GM19043 (cell line): ENCODE measurements at regions not wholly inside any gene's neighbourhood (a gene's known extent, or its start where the extent isn't known, plus 50 kb on each side); places are given as distances from the start of the nearest gene placed in this dataset.

Source experiments
- ATAC-seq: cut with Tn5 transposase; IDR thresholded peaks from one replicate; pipeline ENCODE4 v1.9.1; 2021; ENCODE audit warnings: low read depth; ENCODE audit not compliant: unreplicated experiment

GRCh38 chr22:48055827-48056226 lies 1293.4 kb downstream of the TBC1D22A start:
- no peak for ATAC-seq

- ATAC-seq, result no peak
These were observed 1292.7 kb downstream of the TBC1D22A start for GRCh38 chr22:48055185-48055584.

GRCh38 chr22:48054596-48054995 lies 1292.1 kb downstream of the TBC1D22A start:
- no peak for ATAC-seq

- no peak for ATAC-seq
These were observed 1291.5 kb downstream of the TBC1D22A start for GRCh38 chr22:48053973-48054372.

- ATAC-seq, result no peak
These were observed 1291.0 kb downstream of the TBC1D22A start for GRCh38 chr22:48053486-48053885.

GRCh38 chr22:48052621-48052890 lies 1290.1 kb downstream of the TBC1D22A start:
- no peak for ATAC-seq

- ATAC-seq, result no peak
These were observed 1289.6 kb downstream of the TBC1D22A start for GRCh38 chr22:48051796-48052620.

- no peak for ATAC-seq
These were observed 1288.4 kb downstream of the TBC1D22A start for GRCh38 chr22:48050836-48051235.

- ATAC-seq, result no peak
These were observed 1286.7 kb downstream of the TBC1D22A start for GRCh38 chr22:48049116-48049515.

- ATAC-seq, result no peak
These were observed 1285.5 kb downstream of the TBC1D22A start for GRCh38 chr22:48047722-48048500.

- no peak for ATAC-seq
These were observed 1282.9 kb downstream of the TBC1D22A start for GRCh38 chr22:48045369-48045768.

GRCh38 chr22:48044487-48045060 lies 1282.1 kb downstream of the TBC1D22A start:
- ATAC-seq, result no peak

GRCh38 chr22:48043581-48043980 lies 1281.1 kb downstream of the TBC1D22A start:
- ATAC-seq, result no peak

GRCh38 chr22:48042621-48043395 lies 1280.4 kb downstream of the TBC1D22A start:
- ATAC-seq, result no peak

GRCh38 chr22:48039326-48039725 lies 1276.9 kb downstream of the TBC1D22A start:
- ATAC-seq, result no peak

- no peak for ATAC-seq
These were observed 1275.2 kb downstream of the TBC1D22A start for GRCh38 chr22:48037618-48038017.

GRCh38 chr22:48035897-48036296 lies 1273.4 kb downstream of the TBC1D22A start:
- ATAC-seq, result no peak

GRCh38 chr22:48031589-48031988 lies 1269.1 kb downstream of the TBC1D22A start:
- no peak for ATAC-seq

GRCh38 chr22:48025096-48025495 lies 1262.6 kb downstream of the TBC1D22A start:
- no peak for ATAC-seq

- ATAC-seq, result no peak
These were observed 1259.5 kb downstream of the TBC1D22A start for GRCh38 chr22:48021991-48022401.

GRCh38 chr22:48018346-48018745 lies 1255.9 kb downstream of the TBC1D22A start:
- ATAC-seq, result no peak
